Endothelial cell of umbilical vein (primary cell): ENCODE measurements at regions not wholly inside any gene's neighbourhood (a gene's known extent, or its start where the extent isn't known, plus 50 kb on each side); places are given as distances from the start of the nearest gene placed in this dataset.

Source experiments
- BruUV-seq: library from RNA; stranded (reverse); fragments of 400-500 nt; replicated peaks from 2 replicates; lab custom pipeline; 2021; lab: Mats Ljungman, UMichigan
- CTCF ChIA-PET: fragments of 300-600, 350-600 bp; sonication (Branson Sonifier 250); formaldehyde crosslinking; loops from one replicate; lab custom pipeline; 2021; ENCODE audit warnings: antibody characterized with exemption, inconsistent platforms; lab: Charles Lee
- POLR2A ChIA-PET: fragments of 300-600, 350-600 bp; sonication (Branson Sonifier 250); formaldehyde crosslinking; loops from one replicate; lab custom pipeline; 2021; ENCODE audit warnings: antibody characterized with exemption, inconsistent platforms; lab: Charles Lee
- DNase-seq: peaks from one replicate; pipeline ENCODE4 v3.0.0-alpha.2; 2011; ENCODE audit warnings: low read depth, low spot score
- FAIRE-seq: peaks from 2 replicates; lab custom pipeline; 2011; peaks lifted over from hg19 to GRCh38; lab: Jason Lieb, UNC
- H2AFZ ChIP-seq: 2 replicates; pipeline ENCODE4 v1.6.0; 2012; ENCODE audit warnings: low read depth, low read length, control low read depth, inconsistent platforms
- H3K27ac ChIP-seq: 2 replicates; pipeline ENCODE4 v1.5.1; 2011; ENCODE audit warnings: low read depth, mild to moderate bottlenecking, control low read depth, low read length, moderate library complexity; ENCODE audit not compliant: insufficient read depth
- H3K27me3 ChIP-seq, 2 experiments: 2 replicates each; pipeline versions ENCODE4 v1.6.0 to v1.6.1; 2011; ENCODE audit warnings: low read length in 2 of 2, mixed read lengths in 1 of 2; ENCODE audit not compliant: control insufficient read depth in 2 of 2, insufficient read depth in 2 of 2
- H3K36me3 ChIP-seq, 2 experiments: 2 replicates in 1 of 2; 3 replicates in 1 of 2; pipeline ENCODE4 v1.5.1; 2011; ENCODE audit warnings: low read length in 2 of 2, mild to moderate bottlenecking in 1 of 2, moderate library complexity in 1 of 2; ENCODE audit not compliant: control insufficient read depth in 2 of 2, insufficient read depth in 2 of 2; ENCODE audit errors: extremely low read depth in 1 of 2
- H3K4me1 ChIP-seq: 3 replicates; pipeline ENCODE4 v1.5.1; 2011; ENCODE audit warnings: mild to moderate bottlenecking, low read length; ENCODE audit not compliant: control insufficient read depth, insufficient read depth; ENCODE audit errors: extremely low read depth
- H3K4me2 ChIP-seq: 2 replicates; pipeline ENCODE4 v1.6.1; 2011; ENCODE audit warnings: low read length, control low read depth, mixed read lengths; ENCODE audit not compliant: insufficient read depth
- H3K4me3 ChIP-seq, 3 experiments: fragments of 200-600 bp in 1 of 3; sonication (generic), shearing (Covaris generic) in 1 of 3; replicated peaks in 1 of 3; 2 replicates each; pipeline ENCODE4 v1.5.1; 2011 to 2016; ENCODE audit warnings: control low read depth in 3 of 3, low read length in 3 of 3, mild to moderate bottlenecking in 2 of 3, inconsistent platforms in 1 of 3, low read depth in 1 of 3, moderate library complexity in 1 of 3; ENCODE audit not compliant: insufficient read depth in 1 of 3
- H3K79me2 ChIP-seq: 2 replicates; pipeline ENCODE4 v1.6.0; 2012; ENCODE audit warnings: low read length, inconsistent platforms; ENCODE audit not compliant: control insufficient read depth, insufficient read depth
- H3K9ac ChIP-seq: replicated peaks from 2 replicates; pipeline ENCODE3; 2011; ENCODE audit warnings: low read length, control low read depth; ENCODE audit not compliant: insufficient read depth; ENCODE audit errors: extremely low read depth
- H3K9me1 ChIP-seq: replicated peaks from 3 replicates; pipeline ENCODE4 v1.6.0; 2011; ENCODE audit warnings: mild to moderate bottlenecking, low read length; ENCODE audit not compliant: control insufficient read depth, insufficient read depth; ENCODE audit errors: extremely low read depth
- H3K9me3 ChIP-seq: replicated peaks from 2 replicates; pipeline ENCODE4 v1.5.1; 2012; ENCODE audit warnings: low read length, inconsistent platforms; ENCODE audit not compliant: control insufficient read depth, insufficient read depth
- H4K20me1 ChIP-seq: replicated peaks from 2 replicates; pipeline ENCODE3; 2011; ENCODE audit warnings: mild to moderate bottlenecking, low read length; ENCODE audit not compliant: control insufficient read depth, insufficient read depth; ENCODE audit errors: extremely low read depth
- CTCF ChIP-seq, 2 donors: IDR thresholded peaks; 1 replicate in 1 of 2; 2 replicates in 1 of 2; pipeline ENCODE4 v1.5.1; 2011; ENCODE audit warnings: low read length in 2 of 2, mild to moderate bottlenecking in 2 of 2, moderate library complexity in 2 of 2, control low read depth in 1 of 2, inconsistent platforms in 1 of 2, low read depth in 1 of 2; ENCODE audit not compliant: insufficient read depth in 1 of 2; ENCODE audit errors: extremely low read depth in 1 of 2
- EZH2 ChIP-seq: IDR thresholded peaks from 2 replicates; pipeline ENCODE4 v1.6.1; 2012; ENCODE audit warnings: borderline replicate concordance, low read depth, mild to moderate bottlenecking, moderate library complexity, low read length, inconsistent platforms; ENCODE audit not compliant: severe bottlenecking
- FOS ChIP-seq: IDR thresholded peaks from 2 replicates; pipeline ENCODE4 v1.6.1; 2011; ENCODE audit warnings: mild to moderate bottlenecking, low read length, moderate library complexity, borderline replicate concordance; ENCODE audit not compliant: insufficient read depth
- GATA2 ChIP-seq: IDR thresholded peaks from 2 replicates; pipeline ENCODE4 v1.7.0; 2011; ENCODE audit warnings: low read depth, mild to moderate bottlenecking, moderate library complexity, mixed read lengths, low read length; ENCODE audit not compliant: insufficient read length, insufficient read depth
- JUN ChIP-seq: IDR thresholded peaks from 2 replicates; pipeline ENCODE4 v1.6.1; 2011; ENCODE audit warnings: borderline replicate concordance, low read depth; ENCODE audit not compliant: insufficient read length, insufficient read depth
- MAX ChIP-seq: IDR thresholded peaks from 2 replicates; pipeline ENCODE4 v1.6.1; 2011; ENCODE audit not compliant: insufficient read depth, insufficient read length
- MYC ChIP-seq: IDR thresholded peaks from one replicate; pipeline ENCODE4 v1.6.1; 2011; ENCODE audit warnings: mild to moderate bottlenecking, low read depth, low read length
- POLR2A ChIP-seq: IDR thresholded peaks from 2 replicates; pipeline ENCODE4 v1.6.1; 2012; ENCODE audit warnings: low read depth, mild to moderate bottlenecking, control low read depth, low read length
- POLR2AphosphoS5 ChIP-seq: IDR thresholded peaks from 2 replicates; pipeline ENCODE4 v1.6.1; 2012; ENCODE audit warnings: low read depth, mild to moderate bottlenecking, control low read depth, low read length, moderate library complexity; ENCODE audit not compliant: insufficient read depth
- dilution Hi-C: fragments of 300-500 bp; cut with MboI; formaldehyde crosslinking; loops from one replicate; pipeline ENCODE4 v1.15.0; 2019; ENCODE audit warnings: low sequenced_read_pairs; ENCODE audit not compliant: extremely low pct_ligation_motif_present
- intact Hi-C: fragments of 100-400 bp; cut with micrococcal nuclease; formaldehyde crosslinking; loops from one replicate; pipeline ENCODE4 v1.10.0; 2022

- TF ChIP-seq CTCF (IDR thresholded peaks at IDR 0.05; ENCODE audit: extremely low read depth in 1 of 2, insufficient read depth in 1 of 2, low read depth in 1 of 2, low read length in 2 of 2): no peak
- CTCF ChIA-PET: no interaction called here
- Histone ChIP-seq H3K9ac (no peak overlapping the region), H3K9me3 (no peaks in the 10 kb centered on the region), H3K79me2 (no peaks in the 10 kb centered on the region), H2AFZ (no peak overlapping the region), H3K27ac (no peak overlapping the region), H3K27me3 (no peaks in the 10 kb centered on the region), H3K4me1 (no peaks in the 10 kb centered on the region), H3K36me3 (no peaks in the 10 kb centered on the region), H3K4me2 (no peak overlapping the region), H3K9me1 (no peaks in the 10 kb centered on the region), H3K4me3 (no peak overlapping the region), H4K20me1 (no peaks in the 10 kb centered on the region)
- BruUV-seq: no TSS peak
- POLR2A ChIA-PET: no interaction called here
- FAIRE-seq (no peak), DNase-seq (no peak)
- dilution Hi-C loops: no loop called here
- intact Hi-C loops: loop anchor here (10.0 kb wide), 1 partner anchor 136 kb away; no protein-coding TSS in a partner anchor
Measured at GRCh38 chr4:137451172-137451825, 81.0 kb downstream of the PCDH18 start.

GRCh38 chr4:137448402-137448801 is 83.9 kb downstream of the PCDH18 start:
- Histone ChIP-seq H3K27me3 (no peaks in the 10 kb centered on the region), H3K4me3 (no peak overlapping the region), H4K20me1 (no peaks in the 10 kb centered on the region), H3K27ac (no peak overlapping the region), H3K9ac (no peak overlapping the region), H3K79me2 (no peaks in the 10 kb centered on the region), H3K9me1 (no peaks in the 10 kb centered on the region), H3K9me3 (no peaks in the 10 kb centered on the region), H3K4me1 (no peaks in the 10 kb centered on the region), H3K4me2 (no peak overlapping the region), H3K36me3 (no peaks in the 10 kb centered on the region), H2AFZ (no peak overlapping the region)
- FAIRE-seq (no peak), DNase-seq (no peak)
- ChIA-PET POLR2A (no interaction called here), CTCF (no interaction called here)
- TF ChIP-seq GATA2 (no peak), EZH2 (no peak), JUN (no peak), MAX (no peak), FOS (no peak), POLR2AphosphoS5 (no peak), MYC (no peak), POLR2A (no peak), CTCF (IDR thresholded peaks at IDR 0.05; ENCODE audit: extremely low read depth in 1 of 2, insufficient read depth in 1 of 2, low read depth in 1 of 2, low read length in 2 of 2) (no peak)
- dilution Hi-C loops: no loop called here
- BruUV-seq: no TSS peak
- intact Hi-C loops: no loop called here
